ENCODE measurements at regions not wholly inside any gene's neighbourhood (a gene's known extent, or its start where the extent isn't known, plus 50 kb on each side); places are given as distances from the start of the nearest gene placed in this dataset.
"Not testable (repeated sequence)": the region's sequence is repeated elsewhere in the genome, so short reads cannot be mapped to it uniquely, and the experiment has no call there.

DNA sequence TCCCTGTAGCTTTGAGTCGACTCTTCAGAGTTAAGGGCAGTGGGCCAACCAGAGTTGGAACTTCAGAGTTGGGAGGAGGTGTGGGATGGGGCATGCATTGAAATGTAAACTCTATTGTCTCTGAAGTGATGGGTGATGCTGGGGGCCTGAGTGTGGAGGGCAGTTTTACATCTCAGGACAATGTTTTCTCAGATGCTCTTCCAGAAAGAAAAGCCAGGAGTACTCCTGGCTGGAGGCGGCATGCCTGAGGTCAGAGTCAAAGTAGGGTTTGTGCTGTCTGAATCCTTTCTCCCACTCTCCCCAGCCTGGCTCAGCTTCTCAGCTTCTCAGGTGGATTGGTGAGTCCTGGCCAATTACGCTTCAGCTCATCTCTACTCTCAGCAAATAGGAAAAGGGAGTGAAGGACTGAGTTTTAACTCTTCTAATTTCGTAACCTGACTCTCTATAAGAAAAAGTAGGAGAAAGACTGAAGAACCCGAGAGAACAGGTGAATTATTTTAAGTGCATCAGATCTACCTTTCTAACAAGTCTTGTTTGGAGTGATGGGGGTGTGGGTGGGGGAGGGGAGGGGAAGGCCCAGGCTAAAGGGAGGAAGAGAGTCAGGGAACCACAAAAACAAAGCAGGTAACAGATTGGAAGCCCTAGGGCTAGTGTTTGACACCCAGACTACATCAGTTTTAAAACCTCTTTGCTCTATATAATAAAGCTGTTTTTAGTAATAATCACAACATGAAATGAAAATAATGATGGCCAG is 107.5 kb upstream of the PELI1 start:
- Histone ChIP-seq H3K4me3 (ENCODE audit: low read depth, low read length) (no peak overlapping the region), H3K4me2 (ENCODE audit: low read length) (no peak overlapping the region), H3K9me3 (ENCODE audit: control insufficient read depth, low read length) (no peaks in the 10 kb centered on the region), H2AFZ (no peak overlapping the region), H3K79me2 (no peaks in the 10 kb centered on the region), H3K9ac (no peak overlapping the region), H3K36me3 (ENCODE audit: control insufficient read depth, insufficient read depth, low read length) (no peaks in the 10 kb centered on the region), H3K27me3 (ENCODE audit: control insufficient read depth, insufficient read depth, low read length) (no peaks in the 10 kb centered on the region), H3K4me1 (no peaks in the 10 kb centered on the region), H3K27ac (no peak overlapping the region)
- TF ChIP-seq, protein P1, sequence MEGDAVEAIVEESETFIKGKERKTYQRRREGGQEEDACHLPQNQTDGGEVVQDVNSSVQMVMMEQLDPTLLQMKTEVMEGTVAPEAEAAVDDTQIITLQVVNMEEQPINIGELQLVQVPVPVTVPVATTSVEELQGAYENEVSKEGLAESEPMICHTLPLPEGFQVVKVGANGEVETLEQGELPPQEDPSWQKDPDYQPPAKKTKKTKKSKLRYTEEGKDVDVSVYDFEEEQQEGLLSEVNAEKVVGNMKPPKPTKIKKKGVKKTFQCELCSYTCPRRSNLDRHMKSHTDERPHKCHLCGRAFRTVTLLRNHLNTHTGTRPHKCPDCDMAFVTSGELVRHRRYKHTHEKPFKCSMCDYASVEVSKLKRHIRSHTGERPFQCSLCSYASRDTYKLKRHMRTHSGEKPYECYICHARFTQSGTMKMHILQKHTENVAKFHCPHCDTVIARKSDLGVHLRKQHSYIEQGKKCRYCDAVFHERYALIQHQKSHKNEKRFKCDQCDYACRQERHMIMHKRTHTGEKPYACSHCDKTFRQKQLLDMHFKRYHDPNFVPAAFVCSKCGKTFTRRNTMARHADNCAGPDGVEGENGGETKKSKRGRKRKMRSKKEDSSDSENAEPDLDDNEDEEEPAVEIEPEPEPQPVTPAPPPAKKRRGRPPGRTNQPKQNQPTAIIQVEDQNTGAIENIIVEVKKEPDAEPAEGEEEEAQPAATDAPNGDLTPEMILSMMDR (IDR thresholded peaks at IDR 0.05): no peak

- not testable (repeated sequence) for H3K4me1 ChIP-seq; H3K27ac ChIP-seq; H3K9me3 ChIP-seq (ENCODE audit: control insufficient read depth, low read length); H3K4me2 ChIP-seq (ENCODE audit: low read length); H3K36me3 ChIP-seq (ENCODE audit: control insufficient read depth, insufficient read depth, low read length); H3K4me3 ChIP-seq (ENCODE audit: low read depth, low read length); H3K9ac ChIP-seq; H3K27me3 ChIP-seq (ENCODE audit: control insufficient read depth, insufficient read depth, low read length); H3K79me2 ChIP-seq; H2AFZ ChIP-seq
These were observed 108.2 kb upstream of the PELI1 start for GRCh38 chr2:64252251-64252978.

- H3K27ac ChIP-seq; H3K27me3 ChIP-seq (ENCODE audit: control insufficient read depth, insufficient read depth, low read length); H3K79me2 ChIP-seq; H2AFZ ChIP-seq; H3K4me2 ChIP-seq (ENCODE audit: low read length); H3K4me1 ChIP-seq; H3K9ac ChIP-seq; H3K36me3 ChIP-seq (ENCODE audit: control insufficient read depth, insufficient read depth, low read length); H3K9me3 ChIP-seq (ENCODE audit: control insufficient read depth, low read length); H3K4me3 ChIP-seq (ENCODE audit: low read depth, low read length): not testable (repeated sequence)
These were observed 109.2 kb upstream of the PELI1 start for GRCh38 chr2:64253421-64253820.

GRCh38 chr2:64258566-64258965 is 114.3 kb upstream of the PELI1 start:
- no peaks in the 10 kb centered on the region for H3K27me3 ChIP-seq (ENCODE audit: control insufficient read depth, insufficient read depth, low read length)
- H3K4me1 ChIP-seq: no peaks in the 10 kb centered on the region
- no peaks in the 10 kb centered on the region for H3K9me3 ChIP-seq (ENCODE audit: control insufficient read depth, low read length)
- H3K4me2 ChIP-seq (ENCODE audit: low read length): no peak overlapping the region
- no peaks in the 10 kb centered on the region for H3K36me3 ChIP-seq (ENCODE audit: control insufficient read depth, insufficient read depth, low read length)
- no peak overlapping the region for H3K9ac ChIP-seq
- no peaks in the 10 kb centered on the region for H3K79me2 ChIP-seq
- TF ChIP-seq, protein P1 (IDR thresholded peaks at IDR 0.05): no peak
- H3K4me3 ChIP-seq (ENCODE audit: low read depth, low read length): no peak overlapping the region
- no peak overlapping the region for H3K27ac ChIP-seq
- H2AFZ ChIP-seq: no peak overlapping the region

DNA sequence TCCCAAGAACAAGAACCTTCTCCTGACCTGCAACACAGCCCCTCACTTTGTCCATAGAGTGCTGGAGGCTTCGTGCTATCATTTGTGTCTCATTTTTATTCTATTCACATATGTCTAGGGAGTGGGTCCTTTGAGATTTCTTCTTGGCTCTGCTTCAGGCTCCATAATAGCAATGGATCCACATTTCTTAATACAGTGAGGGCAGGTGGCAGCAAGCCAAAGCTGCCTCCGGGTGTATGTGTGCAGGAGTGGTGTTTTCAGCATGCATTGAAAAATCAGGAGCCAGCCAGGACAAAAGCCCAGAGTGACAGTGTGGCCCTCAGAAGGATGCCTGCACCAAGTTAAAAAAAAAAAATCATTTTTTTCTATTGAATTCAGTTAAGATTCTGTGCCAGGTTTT is 115.1 kb upstream of the PELI1 start:
- H3K79me2 ChIP-seq: no peaks in the 10 kb centered on the region
- H3K27me3 ChIP-seq (ENCODE audit: control insufficient read depth, insufficient read depth, low read length): no peaks in the 10 kb centered on the region
- H3K9me3 ChIP-seq (ENCODE audit: control insufficient read depth, low read length): no peaks in the 10 kb centered on the region
- no peak overlapping the region for H2AFZ ChIP-seq
- TF ChIP-seq, protein P1 (IDR thresholded peaks at IDR 0.05): no peak
- H3K27ac ChIP-seq: no peak overlapping the region
- H3K4me2 ChIP-seq (ENCODE audit: low read length): no peak overlapping the region
- H3K9ac ChIP-seq: no peak overlapping the region
- no peak overlapping the region for H3K4me3 ChIP-seq (ENCODE audit: low read depth, low read length)
- no peaks in the 10 kb centered on the region for H3K4me1 ChIP-seq
- H3K36me3 ChIP-seq (ENCODE audit: control insufficient read depth, insufficient read depth, low read length): no peaks in the 10 kb centered on the region
